CD4-positive, alpha-beta T cell (primary cell): ENCODE measurements at regions not wholly inside any gene's neighbourhood (a gene's known extent, or its start where the extent isn't known, plus 50 kb on each side); places are given as distances from the start of the nearest gene placed in this dataset.
"Not testable (repeated sequence)": the region's sequence is repeated elsewhere in the genome, so short reads cannot be mapped to it uniquely, and the experiment has no call there.

ENCODE experiments used
- ATAC-seq: fragments of 200-7000 bp; cut with Tn5 transposase; one replicate; pipeline ENCODE4 v1.10.0; 2022; ENCODE audit warnings: mild to moderate bottlenecking; ENCODE audit not compliant: poor library complexity
- CTCF ChIA-PET: fragments of 350-600 bp; sonication (Branson Sonifier 250); formaldehyde crosslinking; loops from one replicate; lab custom pipeline; 2021; ENCODE audit warnings: antibody characterized with exemption, inconsistent platforms; lab: Charles Lee
- POLR2A ChIA-PET: fragments of 350-600 bp; sonication (Branson Sonifier 250); formaldehyde crosslinking; loops from one replicate; lab custom pipeline; 2021; ENCODE audit warnings: antibody characterized with exemption, inconsistent platforms; lab: Charles Lee
- DNase-seq, 14 experiments: peaks; one replicate each; pipeline ENCODE4 v3.0.0-alpha.2; 2013 to 2020; ENCODE audit warnings: mixed read lengths in 2 of 14
- H3K27ac ChIP-seq, 2 donors: one replicate each; pipeline versions ENCODE4 v1.5.1 to v1.7.0; 2013; ENCODE audit warnings: low read length in 2 of 2, low read depth in 1 of 2, mild to moderate bottlenecking in 1 of 2
- H3K27me3 ChIP-seq, 2 experiments: 1 replicate in 1 of 2; 2 replicates in 1 of 2; pipeline versions ENCODE4 v1.6.1 to v1.7.0; 2013; ENCODE audit warnings: low read length in 2 of 2, control low read depth in 1 of 2, mild to moderate bottlenecking in 1 of 2, moderate library complexity in 1 of 2; ENCODE audit not compliant: insufficient read depth in 2 of 2, control insufficient read depth in 1 of 2
- H3K36me3 ChIP-seq: one replicate; pipeline ENCODE4 v1.6.1; 2013; ENCODE audit warnings: low read length, control low read depth; ENCODE audit not compliant: insufficient read depth
- H3K4me1 ChIP-seq: one replicate; pipeline ENCODE4 v1.6.1; 2013; ENCODE audit warnings: low read length, control low read depth; ENCODE audit not compliant: insufficient read depth
- H3K4me3 ChIP-seq: one replicate; pipeline ENCODE4 v1.5.1; 2013; ENCODE audit warnings: mild to moderate bottlenecking, low read length, moderate library complexity
- H3K9me3 ChIP-seq, 2 experiments: 1 replicate in 1 of 2; 2 replicates in 1 of 2; pipeline versions ENCODE4 v1.6.1 to v1.7.0; 2013; ENCODE audit warnings: low read length in 2 of 2, mild to moderate bottlenecking in 2 of 2, control low read depth in 1 of 2, moderate library complexity in 1 of 2; ENCODE audit not compliant: control insufficient read depth in 1 of 2, insufficient read depth in 1 of 2
- H3K27ac Mint-ChIP-seq: one replicate; pipeline ENCODE4 v1.8.0; 2020; ENCODE audit warnings: mixed read lengths
- H3K27me3 Mint-ChIP-seq: one replicate; pipeline ENCODE4 v1.8.0; 2021; ENCODE audit warnings: mixed read lengths
- H3K36me3 Mint-ChIP-seq: one replicate; pipeline ENCODE4 v1.8.0; 2021; ENCODE audit warnings: low read depth, mixed read lengths
- H3K4me1 Mint-ChIP-seq: one replicate; pipeline ENCODE4 v1.8.0; 2021; ENCODE audit warnings: low read depth, mixed read lengths
- H3K4me3 Mint-ChIP-seq: one replicate; pipeline ENCODE4 v1.8.0; 2020; ENCODE audit warnings: mild to moderate bottlenecking, mixed read lengths
- H3K9me3 Mint-ChIP-seq: one replicate; pipeline ENCODE4 v1.8.0; 2020; ENCODE audit warnings: mixed read lengths
- CTCF ChIP-seq: fragments of 200-600 bp; IDR thresholded peaks from one replicate; pipeline ENCODE4 v1.8.0; 2022; ENCODE audit warnings: antibody characterized with exemption, mild to moderate bottlenecking
- intact Hi-C, 2 experiments: fragments of 100-400 bp; cut with DNase I in 1 of 2; cut with micrococcal nuclease in 1 of 2; formaldehyde crosslinking; loops; one replicate each; pipeline versions ENCODE4 v1.15.1 to v1.9.0; 2023 to 2025; cut with DNase I, micrococcal nuclease

GRCh38 chr1:105626276-105626987, 1430.0 kb upstream of the PRMT6 start:
- Histone ChIP-seq H3K4me1 (no peaks in the 10 kb centered on the region), H3K27me3 (no peaks in the 10 kb centered on the region), H3K36me3 (no peaks in the 10 kb centered on the region), H3K4me3 (no peak overlapping the region), H3K27ac (no peak overlapping the region), H3K9me3 (peaks cover 0 to 9% of the 10 kb centered on the region in 2 experiments)
- H3K4me3 Mint-ChIP-seq: no peak overlapping the region
- H3K4me1 Mint-ChIP-seq: no peaks in the 10 kb centered on the region
- CTCF ChIA-PET: no interaction called here
- ATAC-seq (no peak), DNase-seq (no peak)
- no peak for TF ChIP-seq CTCF
- no peak overlapping the region for H3K27ac Mint-ChIP-seq
- H3K36me3 Mint-ChIP-seq: no peaks in the 10 kb centered on the region
- H3K27me3 Mint-ChIP-seq: no peaks in the 10 kb centered on the region
- POLR2A ChIA-PET: no interaction called here
- peaks cover 5% of the 10 kb centered on the region for H3K9me3 Mint-ChIP-seq
- intact Hi-C loops: no loop called here

- H3K9me3 ChIP-seq: peaks cover 0 to 13% of the 10 kb centered on the region in 2 experiments
- H3K4me3 Mint-ChIP-seq, H3K4me3 ChIP-seq, H3K27me3 ChIP-seq, DNase-seq, H3K4me1 ChIP-seq, H3K36me3 ChIP-seq, POLR2A ChIA-PET, H3K36me3 Mint-ChIP-seq, intact Hi-C loops, H3K27me3 Mint-ChIP-seq, H3K27ac Mint-ChIP-seq, H3K4me1 Mint-ChIP-seq, H3K27ac ChIP-seq, ATAC-seq, CTCF ChIA-PET: not testable (repeated sequence)
- peaks cover 11% of the 10 kb centered on the region for H3K9me3 Mint-ChIP-seq
Measured at GRCh38 chr1:105631153-105631744, 1425.2 kb upstream of the PRMT6 start.

GRCh38 chr1:105632342-105633196, 1423.9 kb upstream of the PRMT6 start:
- no peak overlapping the region for H3K27ac ChIP-seq
- H3K4me3 ChIP-seq: no peak overlapping the region
- no peak overlapping the region for H3K27ac Mint-ChIP-seq
- H3K9me3 ChIP-seq: peaks cover 0 to 13% of the 10 kb centered on the region in 2 experiments
- DNase-seq: no peak
- ATAC-seq: no peak
- TF ChIP-seq CTCF: no peak
- H3K9me3 Mint-ChIP-seq: peaks cover 13% of the 10 kb centered on the region
- CTCF ChIA-PET: no interaction called here
- no peaks in the 10 kb centered on the region for H3K4me1 Mint-ChIP-seq
- no peaks in the 10 kb centered on the region for H3K27me3 Mint-ChIP-seq
- H3K4me3 Mint-ChIP-seq: no peak overlapping the region
- H3K36me3 ChIP-seq: no peaks in the 10 kb centered on the region
- H3K27me3 ChIP-seq: no peaks in the 10 kb centered on the region
- H3K36me3 Mint-ChIP-seq: no peaks in the 10 kb centered on the region
- no peaks in the 10 kb centered on the region for H3K4me1 ChIP-seq
- POLR2A ChIA-PET: no interaction called here
- intact Hi-C loops: no loop called here
